ENCODE measurements at regions not wholly inside any gene's neighbourhood (a gene's known extent, or its start where the extent isn't known, plus 50 kb on each side); places are given as distances from the start of the nearest gene placed in this dataset.

GRCh38 chr14:95023886-95024285 lies 133.4 kb downstream of the DICER1 start:
- no peak overlapping the region for H3K4ac ChIP-seq (replicated peaks; ENCODE audit: insufficient read length, low read depth, low read length)
- no peaks in the 10 kb centered on the region for H3K36me3 ChIP-seq (ENCODE audit: control insufficient read depth in 2 of 4, insufficient read depth in 4 of 4, low read length in 3 of 4)
- H3K9ac ChIP-seq (replicated peaks in 1 of 4; ENCODE audit: extremely low read depth in 1 of 4, low read depth in 3 of 4, low read length in 3 of 4), result no peak overlapping the region
- H3K9me3 ChIP-seq (ENCODE audit: insufficient read depth in 2 of 2, low read depth in 1 of 2, low read length in 1 of 2), result peaks cover 0 to 4% of the 10 kb centered on the region in 2 experiments; a peak in 1 of 4 replicates
- no peak for DNase-seq (ENCODE audit: low read depth in 1 of 2, low spot score in 2 of 2)
- POLR2A ChIA-PET (ENCODE audit: partially characterized antibody), result no interaction called here
- H2BK120ac ChIP-seq (replicated peaks; ENCODE audit: low read depth, low read length), result no peak overlapping the region
- no peak overlapping the region for H3K4me3 ChIP-seq (ENCODE audit: extremely low read depth in 1 of 4, insufficient read depth in 2 of 4, low read depth in 3 of 4, low read length in 4 of 4)
- no peaks in the 10 kb centered on the region for H3K4me1 ChIP-seq (replicated peaks in 1 of 4; ENCODE audit: control insufficient read depth in 3 of 4, insufficient read depth in 4 of 4, low read length in 3 of 4)
- H3K79me2 ChIP-seq (ENCODE audit: control insufficient read depth in 1 of 2, insufficient read depth in 2 of 2, low read length in 2 of 2), result no peaks in the 10 kb centered on the region
- no peak overlapping the region for H3K14ac ChIP-seq (ENCODE audit: insufficient read length)
- H3K18ac ChIP-seq (ENCODE audit: extremely low read depth, low read length), result no peak overlapping the region
- H4K8ac ChIP-seq (ENCODE audit: extremely low read depth, insufficient read depth, low read length), result no peak overlapping the region
- no peak overlapping the region for H3K27ac ChIP-seq (ENCODE audit: low read depth, low read length)
- H3K56ac ChIP-seq (replicated peaks; ENCODE audit: insufficient read length, low read depth, low read length), result no peak overlapping the region
- H2BK15ac ChIP-seq (ENCODE audit: low read length), result no peak overlapping the region
- WGBS, 2 experiments (ENCODE audit: extremely low coverage in 1 of 2, insufficient coverage in 1 of 2, insufficient read length in 1 of 2, insufficient replicate concordance in 2 of 2, low coverage in 1 of 2, low lambda C conversion rate in 2 of 2, missing lambda C conversion rate in 1 of 2), result 85% methylated on average over 4 of the region's 4 CpGs; no CpG with 5 or more reads in 1 of the 2 experiments
- no peak overlapping the region for H2BK12ac ChIP-seq (ENCODE audit: low read depth, low read length)
- no peak overlapping the region for H2BK20ac ChIP-seq (ENCODE audit: low read length)
- H3K27me3 ChIP-seq (replicated peaks in 1 of 4; ENCODE audit: control insufficient read depth in 3 of 4, extremely low read depth in 1 of 4, insufficient read depth in 3 of 4, low read length in 3 of 4), result no peaks in the 10 kb centered on the region
- H3K23me2 ChIP-seq (ENCODE audit: low read depth, low read length), result no peaks in the 10 kb centered on the region
- no peak overlapping the region; the same call in 1 of the 2 replicates for H2AFZ ChIP-seq (ENCODE audit: low read length)
- FAIRE-seq, result no peak
- no peak overlapping the region for H4K5ac ChIP-seq (ENCODE audit: insufficient read length, low read depth, low read length)
- no peak overlapping the region for H4K91ac ChIP-seq (replicated peaks; ENCODE audit: insufficient read length, low read length)
- no peak overlapping the region for H2AK5ac ChIP-seq (ENCODE audit: low read depth, low read length)
- H2BK5ac ChIP-seq (ENCODE audit: low read depth, low read length), result no peak overlapping the region
- H3K4me2 ChIP-seq (ENCODE audit: insufficient read depth in 1 of 2, low read depth in 2 of 2, low read length in 2 of 2), result no peak overlapping the region
- no peaks in the 10 kb centered on the region for H3K79me1 ChIP-seq (ENCODE audit: low read depth, low read length)
- H3K23ac ChIP-seq (ENCODE audit: insufficient read length), result no peak overlapping the region
- TF ChIP-seq RBBP5 (IDR thresholded peaks at IDR 0.05; ENCODE audit: borderline replicate concordance, low read depth, low read length) (no peak), SP2 (IDR thresholded peaks at IDR 0.05; ENCODE audit: low read length) (no peak), BCL11A (IDR thresholded peaks at IDR 0.05; ENCODE audit: low read depth in 2 of 2, low read length in 2 of 2) (no peak), CHD2 (IDR thresholded peaks at IDR 0.05; ENCODE audit: low read length) (no peak), CEBPB (IDR thresholded peaks at IDR 0.05; ENCODE audit: low read depth, low read length) (no peak), ATF2 (IDR thresholded peaks at IDR 0.05; ENCODE audit: low read length) (no peak), RXRA (IDR thresholded peaks at IDR 0.05; ENCODE audit: insufficient read depth, low read depth, low read length) (no peak), CREB1 (IDR thresholded peaks at IDR 0.05) (no peak), ASH2L (IDR thresholded peaks at IDR 0.05; ENCODE audit: low read length) (no peak), HDAC6 (IDR thresholded peaks at IDR 0.05; ENCODE audit: low read depth, low read length) (no peak), RFX5 (IDR thresholded peaks at IDR 0.05; ENCODE audit: borderline replicate concordance, low read depth, low read length) (no peak)
- CTCF ChIA-PET (ENCODE audit: partially characterized antibody), result interaction anchor here (0.8 to 2.0 kb wide), 6 partner anchors 11 to 407 kb away, joined by 3 to 7 read pairs (median 3); no protein-coding TSS in a partner anchor
- H4K20me1 ChIP-seq (replicated peaks in 1 of 2; ENCODE audit: control insufficient read depth in 1 of 2, insufficient read depth in 2 of 2, low read length in 2 of 2), result no peaks in the 10 kb centered on the region

All from H1 (cell line).